22Rv1 (cell line): ENCODE measurements at regions not wholly inside any gene's neighbourhood (a gene's known extent, or its start where the extent isn't known, plus 50 kb on each side); places are given as distances from the start of the nearest gene placed in this dataset.

ENCODE experiments used
- H3K27ac ChIP-seq: fragments of 450-650 bp; 2 replicates; pipeline ENCODE4 v1.5.1; 2017
- ZFX ChIP-seq: fragments of 450-650 bp; IDR thresholded peaks from 2 replicates; pipeline ENCODE4 v1.6.1; 2017; ENCODE audit warnings: antibody characterized with exemption, borderline replicate concordance
- TF ChIP-seq, protein P1 (sequence below): fragments of 450-650 bp; IDR thresholded peaks from 2 replicates; pipeline ENCODE4 v1.5.1; 2017; ENCODE audit warnings: mild to moderate bottlenecking

DNA sequence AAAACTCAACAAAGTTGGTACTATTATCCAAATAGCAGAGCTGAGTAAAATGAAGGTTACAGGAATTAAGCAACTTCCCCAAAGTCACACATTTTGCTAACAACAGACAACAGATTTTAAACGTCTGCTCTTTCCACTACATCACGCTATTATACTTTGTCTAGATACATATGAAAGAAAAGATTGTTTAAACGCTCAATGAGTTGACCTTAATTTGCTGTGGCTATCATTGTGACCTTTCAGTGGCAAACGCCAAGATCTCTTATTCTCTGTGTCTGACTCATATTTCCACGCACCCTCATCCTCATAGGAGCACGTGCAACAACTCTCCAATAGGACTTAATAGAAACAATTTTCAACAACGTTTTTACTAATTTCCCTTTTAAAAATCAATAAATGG is 540.1 kb downstream of the MAFB start:
- no peak for TF ChIP-seq ZFX
- TF ChIP-seq, protein P1, sequence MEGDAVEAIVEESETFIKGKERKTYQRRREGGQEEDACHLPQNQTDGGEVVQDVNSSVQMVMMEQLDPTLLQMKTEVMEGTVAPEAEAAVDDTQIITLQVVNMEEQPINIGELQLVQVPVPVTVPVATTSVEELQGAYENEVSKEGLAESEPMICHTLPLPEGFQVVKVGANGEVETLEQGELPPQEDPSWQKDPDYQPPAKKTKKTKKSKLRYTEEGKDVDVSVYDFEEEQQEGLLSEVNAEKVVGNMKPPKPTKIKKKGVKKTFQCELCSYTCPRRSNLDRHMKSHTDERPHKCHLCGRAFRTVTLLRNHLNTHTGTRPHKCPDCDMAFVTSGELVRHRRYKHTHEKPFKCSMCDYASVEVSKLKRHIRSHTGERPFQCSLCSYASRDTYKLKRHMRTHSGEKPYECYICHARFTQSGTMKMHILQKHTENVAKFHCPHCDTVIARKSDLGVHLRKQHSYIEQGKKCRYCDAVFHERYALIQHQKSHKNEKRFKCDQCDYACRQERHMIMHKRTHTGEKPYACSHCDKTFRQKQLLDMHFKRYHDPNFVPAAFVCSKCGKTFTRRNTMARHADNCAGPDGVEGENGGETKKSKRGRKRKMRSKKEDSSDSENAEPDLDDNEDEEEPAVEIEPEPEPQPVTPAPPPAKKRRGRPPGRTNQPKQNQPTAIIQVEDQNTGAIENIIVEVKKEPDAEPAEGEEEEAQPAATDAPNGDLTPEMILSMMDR = no peak
- H3K27ac ChIP-seq = no peak overlapping the region

DNA sequence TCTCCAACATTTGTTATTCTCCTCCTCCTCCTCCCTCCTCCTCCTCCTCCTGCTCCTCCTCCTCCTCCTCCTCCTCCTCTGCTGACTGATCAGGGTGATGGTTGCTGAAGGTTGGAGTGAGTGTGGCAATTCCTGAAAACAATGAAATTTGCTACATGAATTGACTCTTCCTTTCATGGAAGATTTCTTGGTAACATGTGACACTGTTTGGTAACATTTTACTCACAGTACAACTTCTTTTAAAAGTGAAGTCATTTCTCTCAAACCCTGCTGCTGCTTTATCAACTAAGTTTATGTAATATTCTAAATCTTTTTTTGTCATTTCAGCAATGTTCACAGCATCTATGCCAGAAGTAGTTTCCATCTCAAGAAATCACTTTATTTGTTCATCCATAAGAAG is 543.0 kb downstream of the MAFB start:
- TF ChIP-seq, protein P1 = no peak
- TF ChIP-seq ZFX = no peak

DNA sequence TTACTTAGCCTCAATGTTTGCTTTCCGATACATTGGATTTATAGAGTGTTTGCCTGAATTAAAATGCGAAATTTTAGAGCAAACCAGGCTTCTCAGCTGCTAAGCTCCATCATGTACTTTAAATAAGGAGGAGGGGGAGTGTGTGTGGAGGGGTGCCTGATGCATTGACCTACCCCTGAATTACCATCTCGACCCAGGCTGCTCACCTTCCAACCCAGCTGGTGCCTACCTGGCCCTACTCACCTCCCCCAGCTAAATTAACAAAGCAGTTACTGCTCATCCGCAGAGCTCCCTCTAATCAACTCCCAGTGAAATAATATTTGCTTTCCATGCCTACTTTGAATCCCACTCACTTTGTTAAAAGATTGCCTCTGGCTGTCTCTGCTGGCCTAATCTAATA is 544.5 kb downstream of the MAFB start:
- H3K27ac ChIP-seq = no peak overlapping the region
- TF ChIP-seq ZFX = no peak
- TF ChIP-seq, protein P1 = no peak

More for the DNA sequence above, 543.0 kb downstream of the MAFB start:
- no peak overlapping the region for H3K27ac ChIP-seq

DNA sequence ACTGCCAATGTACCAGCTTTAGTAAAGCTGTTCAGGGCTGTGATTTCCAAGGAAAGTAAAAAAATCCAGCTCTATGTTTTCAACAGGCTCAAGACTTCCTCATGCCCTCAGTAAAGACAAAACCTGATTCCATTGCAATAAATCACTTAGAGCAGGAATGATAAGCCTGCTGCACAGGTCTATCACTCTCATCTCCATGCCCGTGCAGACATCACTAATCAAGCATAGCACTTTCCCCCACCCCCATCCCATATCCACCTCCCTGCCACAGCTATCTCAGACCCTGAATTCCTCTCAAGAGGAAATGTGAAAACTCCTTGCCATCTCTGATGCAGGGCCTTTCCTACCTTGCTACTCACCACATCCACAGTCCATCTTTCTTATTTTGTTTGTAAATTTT is 554.9 kb downstream of the MAFB start:
- no peak overlapping the region for H3K27ac ChIP-seq
- no peak for TF ChIP-seq ZFX
- TF ChIP-seq, protein P1 = no peak

DNA sequence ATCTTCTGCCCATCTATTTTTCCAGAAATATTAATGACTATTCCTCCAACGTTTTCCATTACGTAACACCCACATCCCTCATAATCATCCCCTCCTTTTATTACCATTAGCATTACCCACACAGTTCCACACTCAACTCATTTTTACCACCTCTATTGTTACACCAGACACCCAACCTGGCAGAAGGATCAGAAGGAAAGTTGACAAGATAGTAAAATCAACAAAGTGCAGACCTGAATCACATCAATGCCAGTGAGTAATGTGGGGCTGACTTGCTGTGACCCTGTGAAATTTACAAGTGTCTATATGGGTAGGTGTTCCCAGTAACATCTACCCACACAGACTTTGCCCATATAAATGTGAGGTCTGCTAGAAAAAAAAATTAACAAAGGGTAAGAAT is 568.2 kb downstream of the MAFB start:
- H3K27ac ChIP-seq = no peak overlapping the region
- TF ChIP-seq ZFX = no peak
- TF ChIP-seq, protein P1 = no peak

DNA sequence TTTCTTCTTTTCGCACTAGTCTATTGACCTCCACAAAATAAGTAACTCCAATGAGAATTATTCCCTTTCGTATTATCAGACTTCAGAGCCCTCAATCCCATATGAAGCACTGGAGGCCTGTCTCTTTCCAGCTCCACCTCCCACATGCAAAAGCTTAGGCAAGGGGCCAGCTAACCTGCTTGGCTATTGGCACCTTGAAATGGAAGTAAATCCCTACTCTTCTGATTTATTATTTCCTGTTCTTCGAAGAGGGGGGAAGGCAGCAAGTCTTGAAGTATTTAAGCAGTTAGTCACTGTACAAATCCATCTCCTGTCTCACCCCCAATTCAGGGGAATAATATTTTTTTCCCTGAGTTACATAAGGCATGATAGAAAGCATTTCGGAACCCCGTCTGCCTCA is 577.8 kb downstream of the MAFB start:
- H3K27ac ChIP-seq = no peak overlapping the region
- TF ChIP-seq, protein P1 = no peak
- TF ChIP-seq ZFX = no peak

DNA sequence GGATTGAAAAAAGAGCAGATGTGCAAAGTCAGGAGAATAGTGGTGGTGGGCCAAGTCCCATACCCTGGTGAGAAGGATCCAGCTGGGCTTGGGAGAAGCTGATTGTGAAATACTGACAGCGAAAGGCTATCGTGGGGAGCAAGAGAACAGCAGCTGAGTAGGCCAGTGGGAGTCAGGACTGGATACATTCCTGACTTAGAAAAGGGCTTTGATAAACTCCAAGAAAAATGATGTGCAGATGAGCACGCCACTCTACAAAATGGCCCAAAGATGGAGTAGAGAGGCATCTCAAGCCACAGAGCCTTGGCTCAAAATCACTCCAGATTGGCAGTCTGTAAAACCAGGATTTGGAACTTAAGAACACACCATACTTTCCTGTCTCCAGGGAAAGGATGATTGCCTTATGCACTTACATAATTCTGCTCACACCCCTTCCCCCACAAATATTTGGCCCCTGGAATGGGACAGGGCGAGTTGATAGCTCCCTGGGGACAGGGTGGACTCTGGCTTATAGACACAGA is 578.7 kb downstream of the MAFB start:
- no peak overlapping the region for H3K27ac ChIP-seq
- TF ChIP-seq, protein P1 = no peak
- TF ChIP-seq ZFX = no peak
